B cell (primary cell): ENCODE measurements at regions not wholly inside any gene's neighbourhood (a gene's known extent, or its start where the extent isn't known, plus 50 kb on each side); places are given as distances from the start of the nearest gene placed in this dataset.

Source experiments
- ATAC-seq: fragments of 200-7000 bp; cut with Tn5 transposase; one replicate; pipeline ENCODE4 v1.10.0; 2021; ENCODE audit warnings: low read depth, mild to moderate bottlenecking, moderate number of reproducible peaks, moderate library complexity
- CTCF ChIA-PET: fragments of 350-600 bp; sonication (Branson Sonifier 250); formaldehyde crosslinking; loops from one replicate; lab custom pipeline; 2021; ENCODE audit warnings: antibody characterized with exemption, inconsistent platforms; lab: Charles Lee
- POLR2A ChIA-PET: fragments of 350-600 bp; sonication (Branson Sonifier 250); formaldehyde crosslinking; loops from one replicate; lab custom pipeline; 2021; ENCODE audit warnings: antibody characterized with exemption; lab: Charles Lee
- DNase-seq: peaks from one replicate; pipeline ENCODE4 v3.0.0; 2013
- H2AFZ ChIP-seq: 2 replicates; pipeline ENCODE4 v1.6.1; 2012; ENCODE audit warnings: mild to moderate bottlenecking, low read depth, low read length; ENCODE audit not compliant: insufficient read depth, poor library complexity, severe bottlenecking
- H3K27ac ChIP-seq, 2 donors: 1 replicate in 1 of 2; 2 replicates in 1 of 2; pipeline ENCODE4 v1.5.1; 2012 to 2013; ENCODE audit warnings: low read length in 2 of 2, mild to moderate bottlenecking in 2 of 2, moderate library complexity in 1 of 2
- H3K27me3 ChIP-seq, 4 experiments: fragments of 200-600 bp in 1 of 4; sonication (generic) in 1 of 4; replicated peaks in 1 of 4; 1 replicate in 2 of 4; 2 replicates in 2 of 4; pipeline versions ENCODE4 v1.6.1 to v1.7.0; 2013 to 2016; ENCODE audit warnings: low read length in 3 of 4, mild to moderate bottlenecking in 2 of 4, mixed read lengths in 1 of 4, moderate library complexity in 1 of 4; ENCODE audit not compliant: insufficient read depth in 4 of 4, control insufficient read depth in 3 of 4; ENCODE audit errors: control extremely low read depth in 1 of 4
- H3K36me3 ChIP-seq, 2 experiments: replicated peaks in 1 of 2; 1 replicate in 1 of 2; 2 replicates in 1 of 2; pipeline versions ENCODE4 v1.6.1 to v1.7.1; 2013; ENCODE audit warnings: low read length in 1 of 2; ENCODE audit not compliant: insufficient read depth in 2 of 2, control insufficient read depth in 1 of 2; ENCODE audit errors: control extremely low read depth in 1 of 2, extremely low read depth in 1 of 2
- H3K4me1 ChIP-seq, 2 donors: fragments of 200-600 bp in 1 of 2; sonication (generic) in 1 of 2; 1 replicate in 1 of 2; 2 replicates in 1 of 2; pipeline versions ENCODE4 v1.5.1 to v1.6.1; 2013 to 2017; ENCODE audit warnings: low read length in 2 of 2; ENCODE audit not compliant: control insufficient read depth in 2 of 2, insufficient read depth in 2 of 2
- H3K4me2 ChIP-seq: replicated peaks from 2 replicates; pipeline ENCODE3; 2012; ENCODE audit warnings: mild to moderate bottlenecking, low read depth, low read length; ENCODE audit not compliant: poor library complexity, severe bottlenecking
- H3K4me3 ChIP-seq, 5 experiments: fragments of 200-600 bp in 1 of 5; sonication (generic) in 1 of 5; 1 replicate in 3 of 5; 2 replicates in 2 of 5; pipeline versions ENCODE4 v1.5.1 to v1.7.0; 2011 to 2016; ENCODE audit warnings: low read length in 4 of 5, mild to moderate bottlenecking in 4 of 5, low read depth in 2 of 5, control low read depth in 1 of 5, moderate library complexity in 1 of 5; ENCODE audit not compliant: insufficient read depth in 1 of 5; ENCODE audit errors: control extremely low read depth in 1 of 5, extremely low read depth in 1 of 5
- H3K79me2 ChIP-seq: fragments of 200-600 bp; sonication (generic); one replicate; pipeline ENCODE4 v1.6.0; 2016; ENCODE audit warnings: low read length; ENCODE audit not compliant: control insufficient read depth, insufficient read depth
- H3K9ac ChIP-seq: fragments of 200-600 bp; sonication (generic); 2 replicates; pipeline ENCODE4 v1.6.1; 2017; ENCODE audit warnings: mild to moderate bottlenecking, low read length, moderate library complexity
- H3K9me3 ChIP-seq, 3 donors: one replicate each; pipeline versions ENCODE4 v1.6.1 to v1.7.1; 2013; ENCODE audit warnings: low read length in 2 of 3; ENCODE audit not compliant: control insufficient read depth in 2 of 3, insufficient read depth in 1 of 3; ENCODE audit errors: control extremely low read depth in 1 of 3
- H4K20me1 ChIP-seq: 2 replicates; pipeline ENCODE4 v1.6.0; 2012; ENCODE audit warnings: mild to moderate bottlenecking, low read length; ENCODE audit not compliant: insufficient read depth, control insufficient read depth, poor library complexity, severe bottlenecking
- H3K27ac Mint-ChIP-seq: one replicate; pipeline ENCODE4 v1.8.0; 2021; ENCODE audit warnings: mixed read lengths
- H3K27me3 Mint-ChIP-seq: one replicate; pipeline ENCODE4 v1.8.0; 2021; ENCODE audit warnings: mixed read lengths
- H3K4me1 Mint-ChIP-seq: one replicate; pipeline ENCODE4 v1.8.0; 2021; ENCODE audit warnings: mixed read lengths
- H3K4me3 Mint-ChIP-seq: one replicate; pipeline ENCODE4 v1.8.0; 2021; ENCODE audit warnings: mixed read lengths
- H3K9me3 Mint-ChIP-seq: one replicate; pipeline ENCODE4 v1.8.0; 2022; ENCODE audit warnings: mixed read lengths; ENCODE audit not compliant: insufficient read depth
- EZH2 ChIP-seq: IDR thresholded peaks from 2 replicates; pipeline ENCODE4 v1.6.1; 2012; ENCODE audit warnings: borderline replicate concordance, low read depth, mild to moderate bottlenecking, moderate library complexity, low read length; ENCODE audit not compliant: insufficient read depth, poor library complexity, severe bottlenecking
- WGBS: methylation state at CpG from one replicate; pipeline ENCODE4 v1.1.5; 2013; ENCODE audit warnings: missing lambda C conversion rate; ENCODE audit not compliant: insufficient coverage; 5-methylcytosine and 5-hydroxymethylcytosine counted together
- intact Hi-C: fragments of 100-400 bp; cut with micrococcal nuclease; formaldehyde crosslinking; loops from one replicate; pipeline ENCODE4 v1.10.0; 2022
- TF ChIP-seq, protein P1 (sequence below): fragments of 200-600 bp; IDR thresholded peaks from one replicate; pipeline ENCODE4 v1.8.0; 2022; ENCODE audit warnings: antibody characterized with exemption, mild to moderate bottlenecking

DNA sequence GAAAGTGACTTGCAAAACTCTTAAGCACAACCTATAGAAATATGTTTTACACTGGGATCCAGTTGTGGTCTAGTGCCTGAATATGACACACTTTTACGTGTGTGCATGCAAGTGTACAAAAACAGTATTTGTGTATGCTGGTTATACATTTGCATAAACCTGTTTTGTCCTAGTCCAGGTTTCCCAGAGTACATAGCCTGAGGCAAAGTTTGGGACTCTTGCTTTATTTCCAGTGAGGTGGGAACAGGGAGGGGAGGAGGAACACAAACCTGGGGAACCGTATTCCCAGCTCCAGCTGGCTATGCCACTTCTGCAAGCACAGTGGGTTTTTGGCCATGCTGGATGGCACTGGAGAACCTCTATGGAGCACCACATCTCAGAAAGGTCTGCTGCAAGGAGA lies 481.1 kb upstream of the HS6ST1 start:
- WGBS = 95% methylated on average over 2 of the region's 2 CpGs
- Histone ChIP-seq H3K9me3 (no peaks in the 10 kb centered on the region), H3K4me1 (no peaks in the 10 kb centered on the region), H3K4me2 (no peak overlapping the region), H3K27me3 (no peaks in the 10 kb centered on the region), H3K79me2 (no peaks in the 10 kb centered on the region), H3K27ac (no peak overlapping the region), H2AFZ (no peak overlapping the region), H3K9ac (no peak overlapping the region), H3K4me3 (no peak overlapping the region), H4K20me1 (no peaks in the 10 kb centered on the region), H3K36me3 (no peaks in the 10 kb centered on the region)
- H3K27me3 Mint-ChIP-seq = no peaks in the 10 kb centered on the region
- no peak overlapping the region for H3K4me3 Mint-ChIP-seq
- no peaks in the 10 kb centered on the region for H3K9me3 Mint-ChIP-seq
- ATAC-seq = no peak
- H3K27ac Mint-ChIP-seq = no peak overlapping the region
- intact Hi-C loops = no loop called here
- TF ChIP-seq, protein P1, sequence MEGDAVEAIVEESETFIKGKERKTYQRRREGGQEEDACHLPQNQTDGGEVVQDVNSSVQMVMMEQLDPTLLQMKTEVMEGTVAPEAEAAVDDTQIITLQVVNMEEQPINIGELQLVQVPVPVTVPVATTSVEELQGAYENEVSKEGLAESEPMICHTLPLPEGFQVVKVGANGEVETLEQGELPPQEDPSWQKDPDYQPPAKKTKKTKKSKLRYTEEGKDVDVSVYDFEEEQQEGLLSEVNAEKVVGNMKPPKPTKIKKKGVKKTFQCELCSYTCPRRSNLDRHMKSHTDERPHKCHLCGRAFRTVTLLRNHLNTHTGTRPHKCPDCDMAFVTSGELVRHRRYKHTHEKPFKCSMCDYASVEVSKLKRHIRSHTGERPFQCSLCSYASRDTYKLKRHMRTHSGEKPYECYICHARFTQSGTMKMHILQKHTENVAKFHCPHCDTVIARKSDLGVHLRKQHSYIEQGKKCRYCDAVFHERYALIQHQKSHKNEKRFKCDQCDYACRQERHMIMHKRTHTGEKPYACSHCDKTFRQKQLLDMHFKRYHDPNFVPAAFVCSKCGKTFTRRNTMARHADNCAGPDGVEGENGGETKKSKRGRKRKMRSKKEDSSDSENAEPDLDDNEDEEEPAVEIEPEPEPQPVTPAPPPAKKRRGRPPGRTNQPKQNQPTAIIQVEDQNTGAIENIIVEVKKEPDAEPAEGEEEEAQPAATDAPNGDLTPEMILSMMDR = no peak
- no peak for TF ChIP-seq EZH2
- DNase-seq = no peak
- CTCF ChIA-PET = no interaction called here
- H3K4me1 Mint-ChIP-seq = no peaks in the 10 kb centered on the region
- POLR2A ChIA-PET = no interaction called here

- Histone ChIP-seq H3K27me3 (peaks cover 0 to 3% (median 0%) of the 10 kb centered on the region in 4 experiments), H3K4me1 (no peaks in the 10 kb centered on the region), H3K36me3 (no peaks in the 10 kb centered on the region), H3K79me2 (no peaks in the 10 kb centered on the region), H3K4me3 (no peak overlapping the region), H3K9me3 (no peaks in the 10 kb centered on the region), H3K4me2 (no peak overlapping the region), H2AFZ (no peak overlapping the region), H3K9ac (no peak overlapping the region), H4K20me1 (no peaks in the 10 kb centered on the region), H3K27ac (no peak overlapping the region)
- TF ChIP-seq, protein P1 = no peak
- TF ChIP-seq EZH2 = no peak
- intact Hi-C loops = no loop called here
- CTCF ChIA-PET = no interaction called here
- H3K27ac Mint-ChIP-seq = no peak overlapping the region
- no peaks in the 10 kb centered on the region for H3K9me3 Mint-ChIP-seq
- POLR2A ChIA-PET = no interaction called here
- WGBS = no CpG with 5 or more reads among the region's 1 CpG
- DNase-seq = no peak
- H3K27me3 Mint-ChIP-seq = no peaks in the 10 kb centered on the region
- ATAC-seq = no peak
- H3K4me1 Mint-ChIP-seq = no peaks in the 10 kb centered on the region
- no peak overlapping the region for H3K4me3 Mint-ChIP-seq
Measured at GRCh38 chr2:128801576-128801975, 482.9 kb upstream of the HS6ST1 start.
